H1 (cell line): ENCODE measurements at regions not wholly inside any gene's neighbourhood (a gene's known extent, or its start where the extent isn't known, plus 50 kb on each side); places are given as distances from the start of the nearest gene placed in this dataset.

Experiments used
- BRCA1 ChIP-seq: IDR thresholded peaks from 2 replicates; pipeline ENCODE4 v1.6.1; 2012; ENCODE audit warnings: low read depth, low read length, improper control_type of control experiment
- EGR1 ChIP-seq: IDR thresholded peaks from 2 replicates; pipeline ENCODE4 v1.6.1; 2011; ENCODE audit warnings: low read depth, low read length, borderline replicate concordance
- RFX5 ChIP-seq: IDR thresholded peaks from 2 replicates; pipeline ENCODE4 v1.6.1; 2011; ENCODE audit warnings: low read depth, low read length, improper control_type of control experiment, borderline replicate concordance
- RNF2 ChIP-seq: fragments of 200-900, 300-1000 bp; sonication (generic); IDR thresholded peaks from 2 replicates; pipeline ENCODE4 v1.7.1; 2016; ENCODE audit warnings: borderline replicate concordance, low read depth, mild to moderate bottlenecking, antibody characterized with exemption, low read length; ENCODE audit not compliant: poor library complexity, severe bottlenecking; ENCODE audit errors: missing control alignments

- TF ChIP-seq RFX5 (no peak), EGR1 (no peak), BRCA1 (no peak), RNF2 (no peak)
These were observed 185.2 kb downstream of the ANKRD50 start (continued) for GRCh38 chr4:124527364-124527763.
